Activated naive CD8-positive, alpha-beta T cell treated with anti-CD3 and anti-CD28 coated beads for 36 hours (primary cell): ENCODE measurements at regions not wholly inside any gene's neighbourhood (a gene's known extent, or its start where the extent isn't known, plus 50 kb on each side); places are given as distances from the start of the nearest gene placed in this dataset.
"Not testable (repeated sequence)": the region's sequence is repeated elsewhere in the genome, so short reads cannot be mapped to it uniquely, and the experiment has no call there.

Experiments used
- DNase-seq: peaks from one replicate; pipeline ENCODE4 v3.0.0; 2021
- H3K27ac Mint-ChIP-seq: one replicate; pipeline ENCODE4 v1.8.0; 2022; ENCODE audit warnings: mild to moderate bottlenecking, moderate library complexity, mixed read lengths
- H3K27me3 Mint-ChIP-seq: one replicate; pipeline ENCODE4 v1.8.0; 2022; ENCODE audit warnings: mild to moderate bottlenecking, mixed read lengths
- H3K36me3 Mint-ChIP-seq: one replicate; pipeline ENCODE4 v1.8.0; 2021; ENCODE audit warnings: mild to moderate bottlenecking, mixed read lengths
- H3K4me1 Mint-ChIP-seq: one replicate; pipeline ENCODE4 v1.8.0; 2021; ENCODE audit warnings: mixed read lengths
- H3K4me3 Mint-ChIP-seq: one replicate; pipeline ENCODE4 v1.8.0; 2022; ENCODE audit warnings: mild to moderate bottlenecking, moderate library complexity, mixed read lengths
- H3K9me3 Mint-ChIP-seq: one replicate; pipeline ENCODE4 v1.8.0; 2022; ENCODE audit warnings: mixed read lengths

GRCh38 chr7:32658034-32658433, 162.7 kb downstream of the AVL9 start:
- no peaks in the 10 kb centered on the region for H3K36me3 Mint-ChIP-seq
- H3K4me1 Mint-ChIP-seq: no peaks in the 10 kb centered on the region
- H3K9me3 Mint-ChIP-seq: no peaks in the 10 kb centered on the region
- no peak overlapping the region for H3K27ac Mint-ChIP-seq
- H3K4me3 Mint-ChIP-seq: no peak overlapping the region
- H3K27me3 Mint-ChIP-seq: peaks cover 13% of the 10 kb centered on the region
- no peak for DNase-seq

- not testable (repeated sequence) for H3K27me3 Mint-ChIP-seq, DNase-seq, H3K9me3 Mint-ChIP-seq, H3K27ac Mint-ChIP-seq, H3K4me1 Mint-ChIP-seq, H3K4me3 Mint-ChIP-seq, H3K36me3 Mint-ChIP-seq
Observed at GRCh38 chr7:32654549-32654948, 159.3 kb downstream of the AVL9 start.

GRCh38 chr7:32650356-32650755, 155.1 kb downstream of the AVL9 start:
- peaks cover 12% of the 10 kb centered on the region for H3K27me3 Mint-ChIP-seq
- not testable (repeated sequence) for DNase-seq, H3K4me3 Mint-ChIP-seq, H3K9me3 Mint-ChIP-seq, H3K36me3 Mint-ChIP-seq, H3K27ac Mint-ChIP-seq, H3K4me1 Mint-ChIP-seq

- Mint-ChIP-seq H3K4me1 (peaks cover 3% of the 10 kb centered on the region), H3K36me3 (no peaks in the 10 kb centered on the region), H3K27me3 (peaks cover 12% of the 10 kb centered on the region), H3K4me3 (no peak overlapping the region), H3K27ac (no peak overlapping the region), H3K9me3 (no peaks in the 10 kb centered on the region)
- no peak for DNase-seq
Observed at GRCh38 chr7:32648408-32649156, 153.3 kb downstream of the AVL9 start.

GRCh38 chr7:32645255-32645654, 150.0 kb downstream of the AVL9 start:
- peaks cover 12% of the 10 kb centered on the region for H3K27me3 Mint-ChIP-seq
- not testable (repeated sequence) for DNase-seq, H3K4me3 Mint-ChIP-seq, H3K36me3 Mint-ChIP-seq, H3K27ac Mint-ChIP-seq, H3K4me1 Mint-ChIP-seq, H3K9me3 Mint-ChIP-seq

GRCh38 chr7:32643194-32643593, 147.9 kb downstream of the AVL9 start:
- Mint-ChIP-seq H3K4me1 (peaks cover 16% of the 10 kb centered on the region), H3K27me3 (peaks cover 6% of the 10 kb centered on the region), H3K4me3 (no peak overlapping the region), H3K27ac (no peak overlapping the region), H3K36me3 (no peaks in the 10 kb centered on the region), H3K9me3 (no peaks in the 10 kb centered on the region)
- DNase-seq: no peak

GRCh38 chr7:32639122-32639521, 143.8 kb downstream of the AVL9 start:
- Mint-ChIP-seq H3K36me3 (no peaks in the 10 kb centered on the region), H3K4me3 (no peak overlapping the region), H3K9me3 (peaks cover 2% of the 10 kb centered on the region), H3K27me3 (no peaks in the 10 kb centered on the region), H3K27ac (no peak overlapping the region), H3K4me1 (peaks cover 27% of the 10 kb centered on the region)
- DNase-seq: no peak

- Mint-ChIP-seq H3K4me1 (peaks cover 27% of the 10 kb centered on the region), H3K27ac (peak overlapping the region; percentile 80), H3K4me3 (peak overlapping the region; percentile 3)
- H3K36me3 Mint-ChIP-seq, H3K9me3 Mint-ChIP-seq, H3K27me3 Mint-ChIP-seq, DNase-seq: not testable (repeated sequence)
Observed at GRCh38 chr7:32638479-32639121, 143.3 kb downstream of the AVL9 start.
